GOT3 (cell line): ENCODE measurements at regions not wholly inside any gene's neighbourhood (a gene's known extent, or its start where the extent isn't known, plus 50 kb on each side); places are given as distances from the start of the nearest gene placed in this dataset.
"Not testable (repeated sequence)": the region's sequence is repeated elsewhere in the genome, so short reads cannot be mapped to it uniquely, and the experiment has no call there.

Experiments
- DNase-seq: peaks from one replicate; lab custom pipeline; 2025; ENCODE audit warnings: mixed read lengths; lab: John Stamatoyannopoulos, UW

DNA sequence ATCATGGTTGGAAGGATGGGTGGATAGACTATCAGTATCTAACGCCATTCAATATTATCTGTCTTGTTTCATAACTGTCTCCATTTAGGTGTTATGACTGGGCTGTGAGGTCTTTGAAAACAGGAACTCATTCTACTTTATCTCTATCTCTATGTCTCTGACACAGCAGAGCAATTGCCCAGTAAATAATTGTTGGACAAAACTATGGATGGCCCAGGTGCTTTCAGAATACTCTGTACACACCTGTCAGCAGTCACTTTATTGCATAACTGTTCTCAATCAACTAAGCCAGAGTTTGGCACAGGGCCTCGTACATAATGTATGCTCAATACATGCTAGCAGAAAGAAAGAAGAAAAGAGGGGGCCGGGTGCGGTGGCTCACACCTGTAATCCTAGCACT, 210.3 kb downstream of the OPA1 start:
- no peak for DNase-seq

DNA sequence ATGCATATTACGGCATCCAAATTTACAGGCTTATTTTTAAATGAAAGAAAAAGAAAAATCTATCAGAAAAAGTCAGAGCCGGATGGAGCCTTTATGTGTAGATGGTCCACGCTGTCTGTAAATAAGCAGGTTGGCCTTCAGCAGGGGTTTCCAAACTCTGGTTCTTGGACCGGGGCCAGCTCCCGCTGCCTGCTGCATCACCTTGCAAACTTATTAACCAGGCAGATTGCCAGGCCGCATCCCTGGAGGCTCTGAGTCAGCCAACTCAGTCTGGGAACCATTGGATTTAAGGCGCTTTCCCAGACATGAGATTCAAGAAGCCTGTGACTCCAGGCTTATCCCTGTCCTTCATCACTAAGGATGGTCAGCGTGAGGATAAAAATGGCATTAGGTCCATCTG, 212.4 kb downstream of the OPA1 start:
- DNase-seq, result peak; percentile 58

DNA sequence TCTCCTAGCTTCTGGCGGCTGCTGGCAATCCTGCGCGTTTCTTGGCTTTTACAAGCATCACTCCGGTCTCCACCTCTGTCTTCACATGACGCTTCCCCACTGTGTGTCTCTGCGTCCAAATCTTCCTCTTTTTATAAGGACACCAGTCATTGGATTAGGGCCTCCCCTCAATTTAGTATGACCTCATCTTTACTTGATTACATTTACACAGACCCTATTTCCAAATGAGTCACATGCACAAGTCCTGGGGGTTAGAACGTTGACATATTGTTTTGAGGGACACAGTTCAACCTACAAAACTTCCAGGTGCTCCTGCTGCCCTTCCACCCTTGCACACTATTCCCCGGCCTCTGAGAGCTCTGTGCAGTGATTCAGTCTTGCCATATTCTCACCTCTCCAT, 215.3 kb downstream of the OPA1 start:
- DNase-seq, result no peak

DNA sequence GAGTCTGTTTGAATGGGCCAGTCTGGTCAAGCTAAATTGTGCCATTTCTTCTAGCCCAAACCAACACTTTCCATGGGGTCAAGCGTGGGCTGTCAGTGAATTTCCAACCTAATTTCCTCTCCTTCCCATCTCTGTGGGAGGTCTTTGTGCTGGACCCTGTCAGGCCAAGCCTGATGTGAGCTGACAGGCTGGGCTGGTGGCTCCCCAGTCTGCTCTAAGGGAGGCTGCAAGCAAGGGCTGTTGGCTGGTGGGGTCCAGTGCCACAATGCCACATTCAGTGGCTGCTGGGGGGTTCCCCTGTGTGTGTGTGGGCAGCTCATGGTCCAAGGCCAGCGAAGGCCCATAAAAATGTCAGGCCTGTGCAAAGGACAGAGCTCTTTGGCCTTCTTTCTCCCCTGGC, 216.1 kb downstream of the OPA1 start:
- DNase-seq, result no peak

DNA sequence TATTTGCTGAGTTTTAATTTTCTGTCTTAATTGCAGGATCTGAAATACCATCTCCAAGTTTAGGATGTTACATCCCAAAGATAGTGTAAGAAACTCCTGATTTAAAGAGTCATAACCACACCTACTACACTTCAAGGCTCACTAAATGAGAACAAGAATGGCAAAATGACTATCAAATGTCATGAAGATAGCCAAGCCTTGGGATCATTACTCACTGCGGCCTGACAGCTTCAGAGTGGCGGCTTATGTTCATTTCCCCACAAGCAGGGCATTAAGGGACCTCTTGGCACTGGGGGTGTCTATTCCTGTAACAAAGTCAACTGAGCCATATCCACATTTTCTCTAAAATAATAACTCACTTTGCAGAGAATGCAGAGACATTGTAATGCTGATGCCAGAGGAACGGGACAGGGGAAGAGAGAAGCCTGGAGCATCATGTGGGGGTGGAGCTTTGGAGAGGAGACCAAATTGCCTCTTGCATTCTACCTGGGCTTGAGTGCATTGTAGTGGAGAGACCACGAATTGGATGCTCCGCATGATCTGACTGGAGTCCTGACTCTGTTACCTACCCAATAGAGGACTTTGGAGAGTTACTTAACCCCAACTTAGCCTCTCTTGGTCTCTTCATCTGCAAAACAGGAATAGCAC, 219.2 kb downstream of the OPA1 start:
- DNase-seq, result no peak

DNA sequence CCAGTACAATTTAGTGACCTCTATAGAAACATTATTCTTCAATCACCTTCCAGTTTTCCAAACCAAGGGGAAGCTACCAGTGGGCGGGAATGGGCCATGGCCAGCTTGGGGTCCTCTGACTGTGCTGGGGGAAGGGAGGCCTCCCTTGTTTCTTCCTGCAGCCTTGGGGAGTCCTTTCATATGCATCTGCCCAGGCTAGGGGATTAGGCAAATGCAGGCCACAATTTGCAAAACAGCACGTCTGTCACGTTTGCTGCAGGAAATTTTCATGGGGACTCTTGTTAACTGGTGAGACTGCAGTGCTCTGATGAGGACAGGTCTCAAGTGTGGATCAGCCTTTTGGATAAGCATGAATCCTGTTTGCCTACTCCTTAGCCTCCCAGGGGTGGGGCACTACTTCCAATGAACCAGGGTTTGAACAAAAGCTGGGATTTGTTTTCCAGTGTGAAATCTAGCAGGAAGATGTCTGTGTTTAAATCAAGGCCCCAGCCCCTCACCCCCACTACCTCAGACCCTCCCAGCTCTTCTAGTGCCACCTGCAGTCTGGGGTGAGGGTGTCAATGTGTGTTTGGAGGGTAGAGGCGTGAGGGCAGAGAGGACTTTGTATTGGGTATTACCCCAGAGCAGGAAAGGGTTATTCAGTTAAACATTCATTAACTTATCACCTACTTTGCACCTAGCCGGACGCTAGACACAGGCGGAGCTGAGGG, 219.9 kb downstream of the OPA1 start:
- DNase-seq, result no peak

DNA sequence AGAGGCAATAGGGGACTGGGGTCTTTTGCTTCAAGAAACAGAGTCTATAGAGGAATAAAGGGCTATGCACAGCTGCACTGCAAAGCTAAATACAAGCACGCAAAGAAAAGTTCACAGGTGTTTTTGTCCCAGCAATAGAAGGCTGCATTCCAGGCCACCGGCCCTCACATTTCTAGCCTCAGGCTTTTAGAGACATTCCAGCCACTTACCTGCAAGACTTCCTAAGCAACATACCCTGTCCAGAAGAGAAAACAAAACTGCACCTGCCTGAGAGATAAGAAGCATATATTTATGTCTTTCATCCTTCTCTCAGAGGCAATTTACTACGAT, 220.5 kb downstream of the OPA1 start:
- DNase-seq, result no peak

DNA sequence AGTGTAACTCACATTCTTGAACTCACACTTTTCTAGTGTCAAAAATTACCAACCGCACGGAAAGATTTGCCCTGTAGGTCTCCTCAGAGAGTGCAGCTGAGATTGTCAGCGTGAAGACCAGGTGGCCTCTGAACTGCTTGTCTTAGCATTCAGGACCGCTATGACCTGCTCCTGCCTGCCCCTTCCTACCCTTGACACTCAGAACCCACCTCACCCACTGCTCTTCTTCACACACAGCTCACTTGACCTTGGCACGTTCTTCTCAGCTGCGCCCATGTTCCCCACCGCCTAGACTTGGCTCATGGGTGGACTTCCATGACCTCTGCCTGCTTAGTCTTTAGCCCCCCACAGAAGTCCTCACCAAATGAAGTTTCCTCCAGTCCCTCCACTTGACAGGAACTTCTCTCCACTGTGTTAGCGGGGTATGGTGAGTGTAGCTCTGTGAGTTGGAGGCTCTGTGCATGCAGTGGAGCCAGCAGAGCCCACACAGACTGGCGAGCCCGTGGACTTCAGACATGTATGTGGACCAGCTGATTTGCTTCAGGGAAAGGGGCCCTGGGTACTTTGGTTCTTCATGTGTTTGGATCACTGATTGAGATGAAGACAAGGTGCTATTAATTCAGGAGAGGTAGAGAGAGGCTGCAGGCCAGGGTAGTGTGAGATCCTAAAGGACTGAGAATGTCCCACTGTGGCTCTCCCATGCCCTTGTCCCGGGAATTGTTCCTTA, 221.3 kb downstream of the OPA1 start:
- DNase-seq, result no peak

DNA sequence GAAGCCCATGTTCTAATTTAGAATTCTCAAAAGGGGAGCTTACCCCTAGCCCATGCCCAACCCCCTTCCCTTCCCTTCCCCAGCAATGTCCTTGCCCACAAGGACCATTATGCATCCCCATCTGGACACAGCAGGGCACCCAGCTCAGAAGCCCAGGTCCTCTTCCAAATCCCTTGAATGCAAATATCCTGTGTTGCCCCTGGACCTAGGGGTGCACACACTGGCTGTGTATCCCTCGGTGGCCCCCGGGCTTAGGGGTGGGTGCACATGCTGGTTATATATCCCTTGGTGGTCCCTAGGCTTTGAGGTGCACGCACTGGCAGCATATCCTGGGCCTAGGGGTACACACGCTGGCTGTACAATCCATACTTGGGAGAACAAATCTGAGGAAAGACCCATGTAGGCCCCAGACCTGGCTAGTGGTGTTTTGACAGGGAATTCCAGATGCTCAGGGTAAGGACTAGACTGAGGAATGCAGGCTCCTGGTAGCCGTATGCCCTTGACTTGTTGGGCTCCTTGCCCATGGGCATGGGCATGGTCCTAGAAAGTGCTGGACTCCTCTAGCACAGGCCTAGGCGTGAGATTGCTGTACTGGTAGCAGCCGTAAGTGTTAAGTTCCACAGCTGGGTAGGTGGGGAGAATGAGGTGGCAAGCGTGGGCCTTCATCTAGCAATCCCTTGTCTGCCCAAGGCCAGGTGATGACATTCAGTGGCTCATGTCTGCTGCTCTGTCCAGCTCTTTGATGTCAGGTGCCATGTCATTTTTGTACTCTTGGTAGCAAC, 222.4 kb downstream of the OPA1 start:
- no peak for DNase-seq

DNA sequence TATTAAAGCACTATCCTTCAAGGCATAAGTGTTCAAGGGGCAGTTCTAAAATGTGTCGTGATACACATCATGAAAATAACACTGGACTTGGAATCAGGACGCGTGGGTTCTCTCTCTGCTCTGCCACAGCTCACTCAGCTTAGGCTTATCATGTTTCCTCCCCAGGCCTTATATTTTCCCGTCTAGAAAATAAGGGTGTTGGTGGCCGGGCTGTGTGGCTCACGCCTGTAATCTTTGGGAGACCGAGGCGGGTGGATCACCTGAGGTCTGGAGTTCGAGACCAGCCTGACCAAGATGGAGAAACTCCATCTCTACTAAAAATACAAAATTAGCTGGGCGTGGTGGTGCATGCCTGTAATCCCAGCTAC, 223.0 kb downstream of the OPA1 start:
- no peak for DNase-seq

DNA sequence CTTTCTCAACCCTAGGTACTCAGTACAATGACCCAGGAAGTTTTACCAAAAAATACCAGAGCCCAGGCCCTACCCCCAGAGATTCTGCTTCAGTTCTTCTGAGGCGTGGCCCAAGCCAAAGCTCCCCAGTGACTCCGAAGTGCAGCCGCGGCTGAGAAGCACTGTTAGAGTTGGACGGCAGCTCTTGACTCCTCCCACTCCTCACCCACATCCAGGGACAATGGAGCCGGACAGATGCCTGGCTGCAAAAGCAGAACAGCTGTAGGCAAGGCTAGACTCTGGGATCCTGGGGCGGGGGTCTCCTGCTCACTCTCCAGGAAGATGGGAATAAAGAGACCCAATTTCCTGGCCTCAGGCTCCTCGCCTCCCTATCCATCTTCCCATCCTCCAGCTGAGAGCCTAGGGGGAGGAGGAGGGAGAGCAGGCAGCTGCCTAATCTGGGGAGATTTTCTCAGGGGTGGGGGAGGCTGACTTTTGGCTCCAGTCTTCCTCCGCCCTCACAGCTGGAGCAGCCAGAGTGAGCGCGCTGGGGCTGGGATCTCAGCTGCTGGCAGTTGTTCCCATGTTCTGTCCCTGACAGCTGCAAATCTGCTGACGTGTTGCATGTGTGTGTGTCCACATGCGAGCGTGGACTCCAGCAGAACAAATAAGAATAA, 223.8 kb downstream of the OPA1 start:
- no peak for DNase-seq

DNA sequence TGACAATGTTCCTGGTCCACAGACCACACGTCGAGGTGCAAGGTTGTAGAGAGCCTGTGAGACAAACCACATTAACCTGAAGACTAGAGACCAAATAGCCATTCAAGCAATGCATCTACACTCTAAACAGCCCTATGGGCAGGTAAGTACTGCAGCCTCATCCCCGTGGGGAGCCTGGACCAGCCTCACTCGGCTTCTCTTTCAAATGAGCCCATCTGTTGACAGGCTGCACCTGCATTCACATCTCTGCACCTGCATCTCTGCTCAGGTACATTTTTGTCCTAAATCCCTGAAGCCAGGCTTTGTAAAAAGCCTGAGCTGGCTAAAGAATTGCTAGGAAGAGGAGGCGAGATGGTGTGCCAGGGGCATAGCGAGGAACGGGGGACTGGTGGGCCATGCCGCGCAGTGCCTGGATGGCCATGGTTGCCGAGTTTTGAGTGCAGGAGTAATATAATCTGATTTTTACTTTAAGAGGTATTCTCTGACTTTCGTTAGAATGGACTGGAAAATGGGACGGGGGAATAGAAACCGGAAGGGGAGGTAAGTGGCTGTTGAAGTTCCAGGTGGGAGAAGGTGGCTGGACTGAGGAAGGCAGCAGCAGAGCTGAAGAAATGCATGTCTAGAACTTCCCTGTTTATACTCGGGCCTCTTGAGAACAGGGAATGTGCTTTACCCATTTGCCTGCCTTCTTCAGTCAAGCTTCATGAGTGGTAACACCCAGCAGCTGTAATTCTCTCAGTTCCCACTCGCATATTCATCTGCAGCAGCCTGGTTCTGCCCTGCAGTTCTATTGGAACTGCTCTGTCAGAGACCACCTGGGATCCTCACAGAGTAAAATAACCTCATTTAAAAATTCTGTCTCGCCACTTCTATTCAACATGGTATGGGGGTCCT, 226.4 kb downstream of the OPA1 start:
- no peak for DNase-seq

DNA sequence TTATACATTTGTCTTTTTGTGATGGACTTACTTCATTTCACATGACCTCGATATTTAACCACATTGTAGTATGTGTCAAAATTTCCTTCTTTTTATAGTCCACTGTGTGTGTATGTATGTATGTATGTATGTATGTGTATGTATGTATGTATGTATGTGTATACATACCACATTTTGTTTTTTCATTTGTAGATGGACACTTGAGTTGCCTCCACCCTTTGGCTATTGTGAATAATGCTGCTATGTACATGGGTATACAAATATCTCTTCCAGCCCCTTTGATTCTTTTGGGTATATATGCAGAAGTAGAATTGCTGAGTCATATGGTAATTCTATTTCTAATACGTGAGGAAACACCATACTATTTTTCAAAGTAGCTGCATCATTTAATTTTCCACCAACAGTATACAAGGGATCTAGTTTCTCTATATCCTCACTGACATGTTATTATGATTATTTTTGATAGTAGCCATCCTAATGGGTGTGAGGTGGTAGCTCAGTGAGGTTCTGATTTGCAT, 228.2 kb downstream of the OPA1 start:
- no peak for DNase-seq

DNA sequence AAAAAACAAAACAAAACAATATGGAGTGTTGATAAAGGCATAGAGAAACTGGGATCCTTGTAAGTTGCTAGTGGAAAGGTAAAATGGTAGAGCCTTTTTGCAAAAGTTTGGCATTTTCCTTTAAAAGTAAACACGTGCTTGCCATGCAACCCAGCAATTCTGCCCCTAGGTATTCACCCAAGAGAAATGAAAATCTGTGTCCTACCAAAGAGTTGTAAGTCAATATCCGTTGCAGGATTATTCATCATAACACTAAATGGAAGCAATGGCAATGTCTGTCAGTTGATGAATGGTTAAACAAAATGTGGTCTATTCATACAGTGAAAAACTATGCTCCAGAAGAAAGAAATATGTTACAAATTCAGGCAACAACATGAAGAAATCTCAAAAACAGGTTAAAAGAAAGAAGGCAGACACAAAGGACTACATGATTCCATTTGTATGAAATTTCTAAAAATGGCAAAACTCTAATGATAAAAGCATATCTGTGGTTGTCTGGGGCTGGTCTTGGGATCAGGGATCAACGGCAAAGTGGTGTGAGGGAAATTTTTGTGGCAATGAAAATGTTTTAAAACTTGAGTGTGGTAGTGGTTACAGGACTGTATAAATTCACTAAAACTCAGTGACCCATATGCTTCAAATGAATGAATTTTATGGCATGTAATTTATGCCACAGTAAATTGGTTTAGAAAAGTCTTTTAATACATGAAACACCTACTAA, 229.6 kb downstream of the OPA1 start:
- DNase-seq, result no peak

DNA sequence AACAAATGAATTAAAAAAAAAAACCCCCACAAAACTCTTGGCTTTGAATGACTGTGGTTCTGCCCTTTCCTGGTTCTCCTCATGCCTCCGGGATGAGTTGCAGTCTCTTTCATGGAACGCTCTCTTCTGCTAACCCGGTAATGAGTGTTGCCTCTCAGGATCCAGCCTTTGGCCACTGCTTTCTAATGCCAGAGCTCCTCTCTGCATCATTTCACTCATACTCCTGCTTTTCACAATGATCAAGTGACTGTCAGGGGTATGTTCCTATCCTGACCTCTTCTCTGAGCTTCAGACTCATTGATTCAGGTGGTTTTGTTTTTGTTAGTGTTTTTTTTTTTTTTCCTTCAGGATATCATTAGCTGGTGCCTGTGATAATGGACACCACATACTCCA, 230.2 kb downstream of the OPA1 start:
- not testable (repeated sequence) for DNase-seq

DNA sequence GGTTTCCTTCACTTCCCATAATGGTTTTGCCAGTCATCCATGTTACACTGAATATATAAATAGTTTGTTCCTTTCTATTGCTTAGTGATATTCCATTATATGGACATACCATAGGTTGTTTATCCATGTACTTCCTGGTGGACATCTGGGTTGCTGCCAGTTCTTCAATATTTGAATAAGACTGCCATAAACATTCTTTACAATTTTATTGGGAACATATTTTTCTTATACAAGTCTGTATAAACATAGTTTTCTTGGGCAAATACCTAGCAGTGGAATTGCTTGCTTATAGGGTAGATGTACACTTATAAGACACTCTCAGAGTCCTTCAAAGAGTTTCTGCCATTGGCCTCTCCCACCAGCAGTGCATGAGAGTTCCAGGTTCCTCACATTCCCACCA, 231.4 kb downstream of the OPA1 start:
- DNase-seq, result no peak

DNA sequence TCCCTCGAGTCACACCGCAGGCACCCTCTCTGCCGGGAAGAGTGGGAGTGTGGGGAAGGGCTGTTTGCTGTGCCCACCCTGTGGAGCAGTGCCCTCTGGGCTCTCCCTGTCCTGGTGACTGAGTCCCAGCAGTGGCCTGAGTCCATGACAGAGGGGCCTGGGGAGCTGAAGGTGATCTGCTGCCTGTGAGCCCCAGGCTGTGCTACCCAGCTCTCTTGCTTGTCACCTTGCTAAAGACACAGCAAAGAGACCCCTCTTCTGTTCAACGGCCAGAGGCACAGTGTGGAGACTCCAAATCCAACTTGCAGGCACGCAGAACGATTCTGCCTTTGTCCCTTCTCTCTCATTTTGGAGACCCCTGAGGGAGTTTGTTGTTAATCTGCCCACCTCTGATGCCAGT, 232.6 kb downstream of the OPA1 start:
- no peak for DNase-seq

DNA sequence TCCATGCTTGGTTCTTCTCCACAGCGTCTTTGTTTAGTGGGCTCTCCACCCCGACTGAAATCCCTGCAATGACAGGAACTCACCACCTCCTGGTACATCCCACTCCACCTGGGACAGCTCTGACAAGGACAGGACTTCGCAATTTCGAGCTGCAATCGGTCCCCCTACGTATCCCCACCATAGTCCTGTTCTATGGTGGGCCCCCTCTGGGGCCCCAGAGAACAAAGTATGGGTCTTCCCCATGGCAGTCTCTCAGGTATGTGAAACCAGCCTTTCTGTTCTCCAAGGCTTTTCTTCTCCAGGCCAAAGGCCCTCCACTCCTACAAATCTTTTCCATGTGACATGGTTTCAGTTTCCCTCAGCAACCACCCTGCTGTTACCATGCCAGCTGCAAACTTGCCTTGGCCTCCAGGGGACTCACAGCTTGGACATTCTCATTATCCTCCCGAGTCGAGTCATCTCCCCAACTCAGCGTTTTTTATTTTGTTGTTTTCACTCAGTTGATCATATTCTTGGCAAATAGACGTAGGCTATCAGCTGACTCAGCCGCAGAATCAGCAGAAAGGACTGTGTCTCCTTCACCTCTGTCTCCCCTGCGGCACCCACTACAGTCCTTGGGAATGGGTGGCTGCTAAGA, 233.3 kb downstream of the OPA1 start:
- peak; percentile 70 for DNase-seq

DNA sequence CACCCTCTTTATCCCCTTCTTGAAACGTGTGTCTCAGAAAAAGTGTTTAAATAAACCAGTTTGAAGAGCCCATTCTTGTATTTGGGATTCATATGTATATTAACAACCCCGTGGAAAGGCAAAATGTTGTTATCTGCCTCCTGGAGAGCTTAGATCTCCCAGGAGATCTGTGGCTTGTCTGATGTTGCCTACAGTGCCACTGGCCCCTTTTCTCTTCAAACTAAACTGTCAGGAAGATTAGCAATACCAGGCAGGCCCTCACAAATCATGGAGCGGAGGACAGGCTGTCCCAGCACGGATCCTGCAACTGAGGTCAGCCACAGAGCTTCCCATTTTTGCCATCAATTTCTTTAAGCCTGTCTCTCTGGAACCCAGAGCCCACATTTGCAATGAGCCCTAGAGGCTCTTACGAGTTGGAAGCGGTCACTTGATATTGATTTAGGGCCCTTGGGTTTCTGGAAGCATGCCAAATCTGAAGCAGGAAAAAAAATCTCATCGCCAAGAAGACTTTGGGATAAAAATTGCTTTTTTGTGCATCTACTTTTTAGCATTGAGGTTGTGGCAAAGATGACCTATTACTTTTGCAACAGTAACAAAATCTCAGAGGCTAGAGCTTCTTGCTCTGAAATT, 234.1 kb downstream of the OPA1 start:
- no peak for DNase-seq
